ENCODE measurements at regions not wholly inside any gene's neighbourhood (a gene's known extent, or its start where the extent isn't known, plus 50 kb on each side); places are given as distances from the start of the nearest gene placed in this dataset.
"Not testable (repeated sequence)": the region's sequence is repeated elsewhere in the genome, so short reads cannot be mapped to it uniquely, and the experiment has no call there.

- DNase-seq, result no peak
Measured at GRCh38 chr7:142566271-142566670, 183.0 kb upstream of the PRSS1 start.

DNA sequence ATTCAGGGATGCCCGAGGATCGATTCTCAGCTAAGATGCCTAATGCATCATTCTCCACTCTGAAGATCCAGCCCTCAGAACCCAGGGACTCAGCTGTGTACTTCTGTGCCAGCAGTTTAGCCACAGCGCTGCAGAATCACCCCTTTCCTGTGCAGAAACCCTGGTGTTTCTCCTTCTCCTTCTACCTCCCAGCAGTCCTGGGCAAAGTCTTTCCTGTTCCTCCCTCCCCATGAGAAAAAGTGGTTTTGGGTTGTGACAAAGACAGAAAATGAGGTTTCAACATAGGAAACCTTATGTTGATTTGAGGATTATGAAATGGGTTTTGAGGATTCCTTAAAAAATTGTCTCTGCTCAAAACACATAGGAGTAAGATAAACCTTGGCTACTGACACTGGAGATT lies 185.1 kb upstream of the PRSS1 start:
- DNase-seq, result not testable (repeated sequence)

DNA sequence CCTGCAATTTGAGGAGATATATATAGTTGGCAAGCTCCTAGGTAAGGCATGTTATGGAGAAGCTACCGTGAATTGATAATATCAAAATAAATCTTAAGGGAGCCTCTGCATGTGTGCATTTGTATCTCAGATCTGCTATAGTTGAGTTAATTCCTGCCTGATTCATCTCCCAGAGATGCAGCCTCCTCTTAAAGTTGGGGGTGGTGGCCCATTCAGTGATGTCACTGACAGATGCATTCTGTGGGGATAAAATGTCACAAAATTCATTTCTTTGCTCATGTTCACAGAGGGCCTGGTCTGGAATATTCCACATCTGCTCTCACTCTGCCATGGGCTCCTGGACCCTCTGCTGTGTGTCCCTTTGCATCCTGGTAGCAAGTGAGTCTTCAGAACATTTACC lies 185.8 kb upstream of the PRSS1 start:
- no peak for DNase-seq

GRCh38 chr7:142562688-142563087 lies 186.6 kb upstream of the PRSS1 start:
- no peak for DNase-seq

GRCh38 chr7:142561396-142561795 lies 187.9 kb upstream of the PRSS1 start:
- not testable (repeated sequence) for DNase-seq

DNA sequence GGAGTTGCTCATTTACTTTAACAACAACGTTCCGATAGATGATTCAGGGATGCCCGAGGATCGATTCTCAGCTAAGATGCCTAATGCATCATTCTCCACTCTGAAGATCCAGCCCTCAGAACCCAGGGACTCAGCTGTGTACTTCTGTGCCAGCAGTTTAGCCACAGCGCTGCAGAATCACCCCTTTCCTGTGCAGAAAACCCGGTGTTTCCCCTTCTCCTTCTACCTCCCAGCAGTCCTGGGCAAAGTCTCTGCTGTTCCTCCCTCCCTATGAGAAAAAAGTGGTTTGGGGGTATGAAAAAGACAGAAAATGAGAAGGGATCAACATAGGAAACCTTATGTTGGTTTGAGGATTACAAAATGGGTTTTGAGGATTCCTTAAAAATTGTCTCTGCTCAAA lies 188.5 kb upstream of the PRSS1 start:
- DNase-seq, result not testable (repeated sequence)

DNA sequence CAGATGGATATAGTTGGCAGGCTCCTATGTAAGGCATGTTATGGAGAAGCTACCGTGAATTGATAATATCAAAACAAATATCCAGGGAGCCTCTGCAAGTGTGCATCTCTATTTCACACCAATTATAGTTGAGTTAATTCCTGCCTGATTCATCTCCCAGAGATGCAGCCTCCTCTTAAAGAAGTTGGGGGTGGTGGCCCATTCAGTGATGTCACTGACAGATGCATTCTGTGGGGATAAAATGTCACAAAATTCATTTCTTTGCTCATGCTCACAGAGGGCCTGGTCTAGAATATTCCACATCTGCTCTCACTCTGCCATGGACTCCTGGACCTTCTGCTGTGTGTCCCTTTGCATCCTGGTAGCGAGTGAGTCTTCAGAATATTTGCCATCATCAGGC lies 189.1 kb upstream of the PRSS1 start:
- no peak for DNase-seq

- no peak for DNase-seq
Measured at GRCh38 chr7:142557971-142558582, 191.2 kb upstream of the PRSS1 start.

DNA sequence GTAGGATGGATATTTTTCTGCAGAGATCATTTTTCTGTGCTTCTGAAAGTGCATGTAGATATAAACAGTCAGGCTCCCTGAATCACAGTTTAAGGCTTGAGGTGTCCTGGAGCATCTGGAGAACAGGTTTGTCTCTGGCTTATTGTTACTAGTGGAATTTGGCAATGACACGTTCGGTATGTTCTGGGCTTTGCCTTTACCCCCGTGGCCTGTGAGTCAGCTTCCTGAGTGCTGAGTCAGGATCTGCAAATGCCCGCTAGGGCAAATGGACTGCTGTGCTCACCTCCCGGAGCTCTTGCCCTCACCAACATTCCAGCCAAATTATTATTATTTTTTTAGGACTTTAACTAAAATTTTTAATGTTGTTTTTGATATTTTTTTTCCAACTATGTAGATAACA lies 192.5 kb upstream of the PRSS1 start:
- peak; percentile 26 for DNase-seq

GRCh38 chr7:142554560-142555532 lies 194.4 kb upstream of the PRSS1 start:
- DNase-seq, result no peak

- no peak for DNase-seq
Measured at GRCh38 chr7:142553216-142553615, 196.1 kb upstream of the PRSS1 start.

DNA sequence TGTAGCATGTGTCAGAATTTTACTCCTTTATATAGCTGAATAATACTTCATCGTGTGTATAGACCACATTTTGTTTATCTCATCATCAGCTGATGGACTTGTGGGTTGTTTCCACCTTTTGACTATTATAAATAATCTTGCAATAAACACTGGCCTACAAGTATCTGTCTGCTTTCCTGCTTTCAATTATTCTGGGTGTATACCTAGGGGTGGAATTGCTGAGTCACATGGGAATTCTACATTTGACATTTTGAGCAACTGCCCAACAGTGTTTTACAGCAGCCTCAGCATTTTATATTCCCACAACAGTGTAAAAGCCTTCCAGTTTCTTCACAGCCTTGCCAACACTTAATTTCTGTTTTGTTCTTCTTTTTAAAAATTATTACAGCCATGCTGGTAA lies 200.3 kb upstream of the PRSS1 start:
- no peak for DNase-seq

GRCh38 chr7:142546452-142546851 lies 202.8 kb upstream of the PRSS1 start:
- DNase-seq, result no peak

GRCh38 chr7:142542942-142543341 lies 206.3 kb upstream of the PRSS1 start:
- no peak for DNase-seq

DNA sequence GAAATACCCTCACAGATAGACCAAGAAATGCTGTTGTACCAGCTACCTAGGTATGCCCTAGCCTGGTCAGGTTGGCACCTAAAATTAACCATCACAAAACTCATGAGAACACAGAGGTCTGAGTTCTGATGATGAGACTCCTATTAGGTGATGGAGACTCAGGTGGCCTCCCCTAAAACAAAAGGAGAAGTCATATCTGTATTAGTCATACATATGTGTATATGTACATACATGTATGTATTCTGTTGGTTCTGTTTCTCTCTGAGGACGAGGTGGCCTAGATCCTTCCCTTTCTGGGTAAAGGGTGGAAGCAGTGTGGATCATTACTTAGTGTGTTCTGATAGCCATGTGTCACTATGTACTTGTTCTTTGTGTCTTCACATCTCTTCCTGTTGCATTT lies 207.2 kb upstream of the PRSS1 start:
- DNase-seq, result no peak

- DNase-seq, result no peak
Measured at GRCh38 chr7:142540371-142540770, 208.9 kb upstream of the PRSS1 start.

DNA sequence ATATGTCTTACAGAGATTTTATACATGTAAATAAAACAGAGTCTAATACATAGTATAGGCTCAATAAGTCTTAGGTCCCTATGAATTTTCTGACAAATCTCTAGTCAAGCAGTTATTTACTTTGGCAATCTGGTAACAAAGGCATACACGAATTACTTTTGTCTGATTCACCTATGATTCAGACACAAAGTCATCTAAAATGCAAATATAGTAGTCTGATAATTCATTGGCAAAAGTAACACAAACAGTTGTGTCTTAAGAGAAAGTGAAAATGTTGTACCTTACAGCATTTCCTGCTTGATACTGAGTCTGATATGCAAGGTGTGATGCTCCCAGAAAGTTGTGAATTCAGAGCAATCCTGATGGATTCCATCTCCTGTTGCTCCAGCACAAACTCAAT lies 209.4 kb upstream of the PRSS1 start:
- DNase-seq, result no peak

- DNase-seq, result no peak
Measured at GRCh38 chr7:142537760-142538159, 211.5 kb upstream of the PRSS1 start.

- DNase-seq, result no peak
Measured at GRCh38 chr7:142535123-142535779, 214.0 kb upstream of the PRSS1 start.

GRCh38 chr7:142534726-142535122 lies 214.5 kb upstream of the PRSS1 start:
- DNase-seq, result no peak

GRCh38 chr7:142533920-142534319 lies 215.4 kb upstream of the PRSS1 start:
- no peak for DNase-seq

DNA sequence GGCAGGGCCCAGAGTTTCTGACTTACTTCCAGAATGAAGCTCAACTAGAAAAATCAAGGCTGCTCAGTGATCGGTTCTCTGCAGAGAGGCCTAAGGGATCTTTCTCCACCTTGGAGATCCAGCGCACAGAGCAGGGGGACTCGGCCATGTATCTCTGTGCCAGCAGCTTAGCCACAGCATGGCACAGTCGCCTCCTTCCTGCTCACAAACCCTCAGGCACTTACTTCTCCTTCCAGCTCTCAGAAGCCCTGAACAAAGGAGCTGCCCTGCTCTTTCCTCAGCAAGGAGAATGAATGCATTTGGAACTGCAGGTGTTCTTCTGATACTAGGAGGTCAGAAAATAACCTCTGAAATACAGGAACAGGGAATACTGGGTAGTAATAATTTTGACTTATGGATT lies 219.7 kb upstream of the PRSS1 start:
- DNase-seq, result no peak

DNA sequence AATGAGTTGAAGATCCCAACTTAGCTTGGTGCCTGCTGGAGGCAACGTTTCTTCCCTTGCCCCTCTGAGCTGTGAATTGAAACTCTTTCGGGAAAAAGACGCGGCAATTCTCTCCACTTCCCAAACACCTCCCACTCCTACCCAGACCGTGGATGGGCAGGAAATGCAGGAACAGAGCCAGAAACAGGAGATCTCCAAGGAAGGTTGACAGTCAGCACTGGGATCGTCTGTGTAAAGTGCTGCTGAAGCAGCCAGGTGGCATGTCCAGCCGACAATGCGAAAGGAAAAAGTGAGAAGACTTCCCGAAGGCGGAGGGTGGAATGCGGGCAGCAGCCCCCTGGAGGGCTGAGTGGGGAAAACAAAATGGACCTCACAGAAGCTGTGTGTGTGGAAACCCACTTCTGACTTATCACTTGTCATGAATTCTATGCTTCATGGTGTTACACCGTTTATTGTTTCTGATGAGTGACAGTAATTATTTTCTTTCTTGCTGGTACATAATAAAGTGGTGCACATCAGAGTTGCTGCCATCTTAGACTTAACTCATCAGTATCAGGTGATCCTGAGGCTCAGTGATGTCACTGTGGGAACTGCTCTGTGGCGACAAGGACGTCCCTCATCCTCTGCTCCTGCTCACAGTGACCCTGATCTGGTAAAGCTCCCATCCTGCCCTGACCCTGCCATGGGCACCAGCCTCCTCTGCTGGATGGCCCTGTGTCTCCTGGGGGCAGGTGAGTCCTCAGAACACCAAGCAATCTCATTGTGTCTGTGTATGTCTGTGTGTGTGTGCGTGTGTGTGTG lies 220.5 kb upstream of the PRSS1 start:
- DNase-seq, result no peak

All from GOT3 (cell line).